ENCODE measurements at regions not wholly inside any gene's neighbourhood (a gene's known extent, or its start where the extent isn't known, plus 50 kb on each side); places are given as distances from the start of the nearest gene placed in this dataset.

GRCh38 chr11:70820311-70820710, 422.0 kb downstream of the CTTN start:
- Histone ChIP-seq H3K27ac (ENCODE audit: low read depth) (no peak overlapping the region), H3K9me2 (ENCODE audit: insufficient read depth) (no peaks in the 10 kb centered on the region), H3K4me2 (no peak overlapping the region), H3F3A (replicated peaks; ENCODE audit: low read depth) (no peaks in the 10 kb centered on the region), H3K36me3 (ENCODE audit: insufficient read depth) (no peaks in the 10 kb centered on the region), H3K4me1 (ENCODE audit: insufficient read depth) (0 out of 2 replicates have a peak, but pooled peaks cover 5% of the 10 kb centered on the region), H3K79me2 (replicated peaks; ENCODE audit: insufficient read depth) (no peaks in the 10 kb centered on the region), H3K4me3 (no peak overlapping the region), H4K20me1 (replicated peaks; ENCODE audit: insufficient read depth) (peaks cover 2% of the 10 kb centered on the region; the same call in 1 of the 2 replicates), H3K27me3 (ENCODE audit: insufficient read depth) (no peaks in the 10 kb centered on the region), H2AFZ (no peak overlapping the region)
- no peak overlapping the region for H3K4me3 Mint-ChIP-seq
- ATAC-seq (no peak), DNase-seq (ENCODE audit: low spot score) (no peak)
- H3K27me3 Mint-ChIP-seq (ENCODE audit: insufficient read depth, low read depth, poor library complexity): peaks cover 5% of the 10 kb centered on the region
- no peaks in the 10 kb centered on the region; the same call in 2 of the 3 replicates for H3K9me3 Mint-ChIP-seq
- H3K36me3 Mint-ChIP-seq (ENCODE audit: low read depth): peaks cover 5% of the 10 kb centered on the region; the same call in 2 of the 3 replicates
- H3K4me1 Mint-ChIP-seq: peaks cover 15% of the 10 kb centered on the region
- TF ChIP-seq ZNF331 (CRISPR knock-in tag; IDR thresholded peaks at IDR 0.05; ENCODE audit: low read depth): no peak
- no peak for TF ChIP-seq REST (IDR thresholded peaks at IDR 0.05; ENCODE audit: unreplicated experiment)
- TF ChIP-seq CTCF (conservative IDR thresholded peaks at IDR 0.05; ENCODE audit: low read depth in 2 of 2): no peak
- no peak overlapping the region for H3K27ac Mint-ChIP-seq

DNA sequence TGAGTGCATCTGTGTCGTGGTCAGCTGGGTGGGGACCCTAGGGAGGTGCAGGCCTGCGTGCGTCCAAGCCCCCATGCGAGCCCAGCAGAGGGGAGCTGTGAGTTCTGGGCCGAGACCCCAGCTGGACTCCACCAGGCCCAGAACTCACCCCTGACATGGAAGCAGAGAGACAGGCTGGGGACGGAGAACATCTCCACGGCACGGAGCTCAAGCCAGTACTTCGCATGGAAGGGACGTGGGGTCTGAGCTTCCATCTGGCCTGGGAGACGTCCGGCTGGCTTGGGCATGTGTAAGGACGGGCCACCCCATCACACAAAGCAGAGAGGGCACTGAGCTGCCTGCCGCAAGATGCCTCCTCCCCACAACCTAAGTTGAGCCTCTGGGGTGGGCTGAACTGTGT, 422.4 kb downstream of the CTTN start:
- DNase-seq (ENCODE audit: low spot score): no peak
- no peak overlapping the region for H3K4me3 ChIP-seq
- H3K9me2 ChIP-seq (ENCODE audit: insufficient read depth): no peaks in the 10 kb centered on the region
- Mint-ChIP-seq H3K4me3 (no peak overlapping the region), H3K36me3 (ENCODE audit: low read depth) (peaks cover 5% of the 10 kb centered on the region; the same call in 2 of the 3 replicates), H3K27ac (no peak overlapping the region), H3K27me3 (ENCODE audit: insufficient read depth, low read depth, poor library complexity) (peaks cover 5% of the 10 kb centered on the region), H3K9me3 (no peaks in the 10 kb centered on the region; the same call in 2 of the 3 replicates), H3K4me1 (peaks cover 19% of the 10 kb centered on the region)
- H3F3A ChIP-seq (replicated peaks; ENCODE audit: low read depth): no peaks in the 10 kb centered on the region
- no peak overlapping the region for H2AFZ ChIP-seq
- H3K36me3 ChIP-seq (ENCODE audit: insufficient read depth): no peaks in the 10 kb centered on the region
- H3K27me3 ChIP-seq (ENCODE audit: insufficient read depth): no peaks in the 10 kb centered on the region
- no peaks in the 10 kb centered on the region for H3K79me2 ChIP-seq (replicated peaks; ENCODE audit: insufficient read depth)
- TF ChIP-seq EZH2phosphoT487 (IDR thresholded peaks at IDR 0.05; ENCODE audit: unreplicated experiment) (no peak), STAT1 (IDR thresholded peaks at IDR 0.05; ENCODE audit: unreplicated experiment) (no peak), POLR2AphosphoS5 (IDR thresholded peaks at IDR 0.05; ENCODE audit: low read depth) (no peak)
- TF ChIP-seq, protein P1, sequence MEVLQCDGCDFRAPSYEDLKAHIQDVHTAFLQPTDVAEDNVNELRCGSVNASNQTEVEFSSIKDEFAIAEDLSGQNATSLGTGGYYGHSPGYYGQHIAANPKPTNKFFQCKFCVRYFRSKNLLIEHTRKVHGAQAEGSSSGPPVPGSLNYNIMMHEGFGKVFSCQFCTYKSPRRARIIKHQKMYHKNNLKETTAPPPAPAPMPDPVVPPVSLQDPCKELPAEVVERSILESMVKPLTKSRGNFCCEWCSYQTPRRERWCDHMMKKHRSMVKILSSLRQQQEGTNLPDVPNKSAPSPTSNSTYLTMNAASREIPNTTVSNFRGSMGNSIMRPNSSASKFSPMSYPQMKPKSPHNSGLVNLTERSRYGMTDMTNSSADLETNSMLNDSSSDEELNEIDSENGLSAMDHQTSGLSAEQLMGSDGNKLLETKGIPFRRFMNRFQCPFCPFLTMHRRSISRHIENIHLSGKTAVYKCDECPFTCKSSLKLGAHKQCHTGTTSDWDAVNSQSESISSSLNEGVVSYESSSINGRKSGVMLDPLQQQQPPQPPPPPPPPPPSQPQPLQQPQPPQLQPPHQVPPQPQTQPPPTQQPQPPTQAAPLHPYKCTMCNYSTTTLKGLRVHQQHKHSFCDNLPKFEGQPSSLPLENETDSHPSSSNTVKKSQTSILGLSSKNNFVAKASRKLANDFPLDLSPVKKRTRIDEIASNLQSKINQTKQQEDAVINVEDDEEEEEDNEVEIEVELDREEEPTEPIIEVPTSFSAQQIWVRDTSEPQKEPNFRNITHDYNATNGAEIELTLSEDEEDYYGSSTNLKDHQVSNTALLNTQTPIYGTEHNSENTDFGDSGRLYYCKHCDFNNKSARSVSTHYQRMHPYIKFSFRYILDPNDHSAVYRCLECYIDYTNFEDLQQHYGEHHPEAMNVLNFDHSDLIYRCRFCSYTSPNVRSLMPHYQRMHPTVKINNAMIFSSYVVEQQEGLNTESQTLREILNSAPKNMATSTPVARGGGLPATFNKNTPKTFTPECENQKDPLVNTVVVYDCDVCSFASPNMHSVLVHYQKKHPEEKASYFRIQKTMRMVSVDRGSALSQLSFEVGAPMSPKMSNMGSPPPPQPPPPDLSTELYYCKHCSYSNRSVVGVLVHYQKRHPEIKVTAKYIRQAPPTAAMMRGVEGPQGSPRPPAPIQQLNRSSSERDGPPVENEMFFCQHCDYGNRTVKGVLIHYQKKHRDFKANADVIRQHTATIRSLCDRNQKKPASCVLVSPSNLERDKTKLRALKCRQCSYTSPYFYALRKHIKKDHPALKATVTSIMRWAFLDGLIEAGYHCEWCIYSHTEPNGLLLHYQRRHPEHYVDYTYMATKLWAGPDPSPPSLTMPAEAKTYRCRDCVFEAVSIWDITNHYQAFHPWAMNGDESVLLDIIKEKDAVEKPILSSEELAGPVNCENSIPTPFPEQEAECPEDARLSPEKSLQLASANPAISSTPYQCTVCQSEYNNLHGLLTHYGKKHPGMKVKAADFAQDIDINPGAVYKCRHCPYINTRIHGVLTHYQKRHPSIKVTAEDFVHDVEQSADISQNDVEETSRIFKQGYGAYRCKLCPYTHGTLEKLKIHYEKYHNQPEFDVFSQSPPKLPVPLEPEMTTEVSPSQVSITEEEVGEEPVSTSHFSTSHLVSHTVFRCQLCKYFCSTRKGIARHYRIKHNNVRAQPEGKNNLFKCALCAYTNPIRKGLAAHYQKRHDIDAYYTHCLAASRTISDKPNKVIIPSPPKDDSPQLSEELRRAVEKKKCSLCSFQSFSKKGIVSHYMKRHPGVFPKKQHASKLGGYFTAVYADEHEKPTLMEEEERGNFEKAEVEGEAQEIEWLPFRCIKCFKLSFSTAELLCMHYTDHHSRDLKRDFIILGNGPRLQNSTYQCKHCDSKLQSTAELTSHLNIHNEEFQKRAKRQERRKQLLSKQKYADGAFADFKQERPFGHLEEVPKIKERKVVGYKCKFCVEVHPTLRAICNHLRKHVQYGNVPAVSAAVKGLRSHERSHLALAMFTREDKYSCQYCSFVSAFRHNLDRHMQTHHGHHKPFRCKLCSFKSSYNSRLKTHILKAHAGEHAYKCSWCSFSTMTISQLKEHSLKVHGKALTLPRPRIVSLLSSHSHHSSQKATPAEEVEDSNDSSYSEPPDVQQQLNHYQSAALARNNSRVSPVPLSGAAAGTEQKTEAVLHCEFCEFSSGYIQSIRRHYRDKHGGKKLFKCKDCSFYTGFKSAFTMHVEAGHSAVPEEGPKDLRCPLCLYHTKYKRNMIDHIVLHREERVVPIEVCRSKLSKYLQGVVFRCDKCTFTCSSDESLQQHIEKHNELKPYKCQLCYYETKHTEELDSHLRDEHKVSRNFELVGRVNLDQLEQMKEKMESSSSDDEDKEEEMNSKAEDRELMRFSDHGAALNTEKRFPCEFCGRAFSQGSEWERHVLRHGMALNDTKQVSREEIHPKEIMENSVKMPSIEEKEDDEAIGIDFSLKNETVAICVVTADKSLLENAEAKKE (CRISPR knock-in tag; IDR thresholded peaks at IDR 0.05): no peak
- H4K20me1 ChIP-seq (replicated peaks; ENCODE audit: insufficient read depth): no peaks in the 10 kb centered on the region; the same call in 1 of the 2 replicates
- 0 out of 2 replicates have a peak, but pooled peaks cover 5% of the 10 kb centered on the region for H3K4me1 ChIP-seq (ENCODE audit: insufficient read depth)
- no peak overlapping the region for H3K27ac ChIP-seq (ENCODE audit: low read depth)
- H3K4me2 ChIP-seq: no peak overlapping the region
- ATAC-seq: no peak

Measured in GM23338 (cell line).